ENCODE measurements at regions not wholly inside any gene's neighbourhood (a gene's known extent, or its start where the extent isn't known, plus 50 kb on each side); places are given as distances from the start of the nearest gene placed in this dataset.

DNA sequence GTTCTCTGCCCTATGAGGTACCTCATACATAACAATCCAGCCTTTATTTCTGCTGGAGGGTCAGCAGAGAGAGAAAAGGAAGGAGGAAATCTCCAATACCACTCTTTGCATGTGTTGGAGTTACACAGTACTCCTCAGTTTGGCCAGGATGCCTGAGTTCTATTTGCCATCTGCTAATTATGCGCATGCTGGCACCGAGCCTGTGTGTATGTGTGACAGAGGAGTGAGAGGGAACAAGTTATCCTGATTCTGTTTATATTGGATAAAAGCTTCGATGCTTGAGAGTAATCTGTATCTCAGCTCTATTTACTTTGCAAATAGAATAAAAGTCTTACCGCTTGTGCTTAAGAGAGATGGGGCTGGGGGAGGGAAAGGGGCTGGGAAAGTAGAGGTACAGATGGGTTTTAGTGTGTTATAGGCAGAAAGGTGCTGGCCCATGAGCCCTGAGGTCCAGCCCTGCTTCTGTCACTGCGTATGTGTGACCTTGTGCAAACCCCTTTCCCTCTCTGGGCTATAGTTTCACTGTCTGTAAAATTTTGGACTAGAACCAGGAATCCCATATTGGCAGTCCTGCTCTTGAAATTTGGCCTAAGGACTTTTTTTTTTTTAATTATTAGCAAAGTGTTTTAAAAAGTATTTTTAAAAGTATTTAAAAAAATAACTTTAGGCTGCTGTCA is 54.5 kb upstream of the PLXNA2 start:
- no peak for DNase-seq (ENCODE audit: low read depth)

DNA sequence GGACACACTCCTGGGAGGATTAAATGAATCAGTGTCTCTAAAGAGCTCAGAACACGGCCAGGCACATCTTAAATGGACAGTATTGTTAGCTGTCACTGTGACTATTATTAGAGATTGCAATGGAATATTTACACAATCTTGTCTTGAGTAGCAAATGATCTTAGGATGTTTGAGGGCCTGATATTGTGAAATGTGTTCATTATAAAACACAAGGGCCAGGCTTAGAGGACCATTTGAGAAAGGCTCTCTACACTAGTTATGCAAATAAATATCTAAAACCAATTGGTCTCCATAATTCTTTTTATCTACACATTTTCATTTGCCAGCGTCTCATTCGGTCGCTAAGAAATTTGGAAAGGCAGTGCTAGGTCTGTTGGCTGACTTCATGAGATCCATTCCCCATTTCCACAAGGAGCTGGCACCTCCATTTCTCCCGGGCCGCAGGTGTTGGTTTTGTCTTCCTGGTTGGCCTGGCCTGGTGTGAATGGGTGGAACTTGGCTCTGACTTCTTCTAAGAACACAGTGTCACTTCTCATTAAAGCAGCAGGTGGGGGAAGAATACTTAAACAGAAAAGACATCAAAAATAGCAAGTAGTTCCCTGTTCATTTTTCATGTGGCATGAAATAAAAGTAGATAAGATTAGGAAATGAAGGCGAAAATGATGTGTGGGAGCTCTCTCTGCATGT is 56.0 kb upstream of the PLXNA2 start:
- DNase-seq (ENCODE audit: low read depth): no peak

DNA sequence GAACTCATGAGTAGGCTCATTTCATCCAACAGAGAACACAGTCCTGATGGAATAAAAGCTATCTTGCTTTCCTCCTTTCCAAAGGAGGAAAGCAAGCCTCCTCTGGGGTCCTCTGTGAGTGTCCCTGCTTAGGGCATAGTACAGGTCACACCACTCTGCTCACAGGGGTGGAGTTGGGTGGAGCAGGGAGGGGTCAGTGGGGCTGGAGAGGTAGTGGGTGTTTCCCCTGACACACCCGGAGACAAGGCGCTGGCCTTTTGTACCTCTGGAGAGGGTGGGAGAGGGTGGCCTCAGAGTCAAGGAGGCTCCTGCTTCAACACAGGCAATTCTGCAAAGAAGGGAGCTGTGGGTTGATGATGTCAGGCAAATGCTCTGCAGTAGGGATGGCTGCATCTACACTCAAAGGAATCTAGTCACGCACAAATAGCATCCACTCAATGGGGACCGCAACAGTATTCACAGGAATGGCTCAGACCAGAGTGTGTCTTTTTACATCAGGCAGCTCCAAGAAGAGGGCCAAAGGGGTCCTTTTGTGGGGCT is 58.6 kb upstream of the PLXNA2 start:
- DNase-seq (ENCODE audit: low read depth): no peak

DNA sequence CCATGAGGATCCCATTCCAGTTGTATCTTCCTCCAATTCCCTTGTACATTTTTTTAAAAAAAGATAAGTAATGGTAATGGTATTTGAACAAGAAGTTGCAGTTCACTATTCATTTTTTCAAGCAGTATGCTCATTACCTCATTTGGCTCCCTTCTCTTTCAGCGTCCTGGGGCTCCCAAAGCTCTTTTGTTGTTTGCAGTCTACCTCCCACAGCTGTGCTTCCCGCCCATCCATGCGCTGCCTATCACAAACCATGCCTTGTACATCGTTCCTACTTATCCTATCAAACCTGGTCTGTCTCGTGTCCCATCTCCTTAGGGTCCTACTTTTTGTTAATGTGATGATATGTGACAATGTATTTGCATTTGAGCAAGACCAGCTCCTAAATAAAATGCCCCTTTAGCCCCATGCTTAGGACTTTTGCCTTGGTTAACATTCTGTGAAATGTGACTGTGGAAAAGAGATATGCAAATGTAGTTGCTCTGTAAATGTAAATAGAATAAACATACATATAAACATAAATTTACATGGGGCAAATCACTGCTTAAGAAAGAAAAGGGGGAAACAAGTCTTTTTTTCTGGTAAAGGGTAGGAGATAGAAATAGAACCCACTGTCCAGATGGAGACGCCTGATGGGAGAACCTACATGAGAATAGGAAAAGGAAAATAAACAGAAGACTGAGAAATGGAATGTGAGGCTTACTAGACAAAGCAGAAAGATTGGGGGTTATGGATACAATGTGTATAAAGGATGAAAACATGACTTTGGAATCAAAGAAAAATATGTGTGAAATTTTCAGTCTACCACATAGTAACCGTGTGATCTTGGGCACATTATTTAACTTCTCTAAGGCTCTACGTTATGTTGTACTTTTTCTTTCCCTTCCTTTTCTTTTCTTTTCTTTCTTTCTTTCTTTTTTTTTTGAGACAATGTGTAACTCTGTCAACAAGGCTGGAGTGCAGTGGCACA is 59.8 kb upstream of the PLXNA2 start:
- no peak for DNase-seq (ENCODE audit: low read depth)

DNA sequence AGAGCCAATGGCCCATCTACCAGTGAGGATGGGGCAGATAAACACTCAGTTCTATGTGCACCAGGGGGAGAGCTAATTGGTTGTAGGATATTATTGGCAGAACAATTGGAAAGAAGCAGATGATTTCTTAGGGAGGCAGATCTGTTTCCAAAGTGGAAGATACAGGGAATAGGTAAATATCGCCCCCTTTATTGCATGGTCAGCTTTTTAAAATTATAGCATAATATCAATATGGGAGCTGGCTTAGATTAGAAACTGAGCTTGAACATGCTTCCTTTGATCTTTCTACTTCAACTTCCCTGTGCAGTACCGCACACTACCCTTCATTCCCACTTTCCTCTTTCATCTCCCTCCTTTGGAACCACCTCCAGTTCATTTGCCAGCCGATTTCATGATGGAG is 64.0 kb upstream of the PLXNA2 start:
- DNase-seq (ENCODE audit: low read depth): no peak

DNA sequence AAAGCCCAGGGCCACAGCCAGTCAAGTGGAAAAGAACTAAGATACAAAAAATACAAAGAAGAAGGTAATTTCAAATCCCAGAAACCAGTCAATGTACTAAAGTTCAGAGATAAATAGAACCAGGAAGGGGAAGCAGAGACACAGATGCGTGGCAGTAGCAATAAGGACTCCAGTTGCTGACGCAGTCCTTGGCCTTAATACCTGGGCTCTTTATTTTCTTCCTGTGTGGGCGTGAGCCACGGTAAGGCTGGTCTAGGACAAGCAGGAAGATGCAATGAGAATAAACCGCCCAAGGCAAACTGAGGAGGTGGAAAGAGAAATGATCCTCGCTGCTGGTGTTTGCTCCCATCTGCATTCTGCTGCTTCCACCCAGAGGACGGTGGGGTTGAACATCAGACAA is 65.6 kb upstream of the PLXNA2 start:
- no peak for DNase-seq (ENCODE audit: low read depth)

DNA sequence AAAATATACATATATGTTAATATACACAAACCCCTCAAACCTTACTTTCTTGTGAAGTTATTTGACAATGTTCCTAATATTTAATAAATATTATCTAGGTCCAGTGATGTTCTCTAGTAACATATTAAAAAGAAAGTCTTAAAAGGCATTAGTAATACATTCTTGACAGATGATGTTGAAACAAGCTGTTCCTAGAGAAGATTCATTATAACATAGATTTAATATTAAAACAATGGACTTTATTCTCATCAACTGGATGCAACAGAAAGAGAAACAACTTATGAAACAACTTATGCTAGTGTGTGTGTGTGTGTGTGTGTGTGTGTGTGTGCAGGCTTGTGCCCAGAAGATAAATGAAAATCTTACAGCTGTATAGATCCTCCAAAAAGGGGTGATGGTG is 68.5 kb upstream of the PLXNA2 start:
- no peak for DNase-seq (ENCODE audit: low read depth)

DNA sequence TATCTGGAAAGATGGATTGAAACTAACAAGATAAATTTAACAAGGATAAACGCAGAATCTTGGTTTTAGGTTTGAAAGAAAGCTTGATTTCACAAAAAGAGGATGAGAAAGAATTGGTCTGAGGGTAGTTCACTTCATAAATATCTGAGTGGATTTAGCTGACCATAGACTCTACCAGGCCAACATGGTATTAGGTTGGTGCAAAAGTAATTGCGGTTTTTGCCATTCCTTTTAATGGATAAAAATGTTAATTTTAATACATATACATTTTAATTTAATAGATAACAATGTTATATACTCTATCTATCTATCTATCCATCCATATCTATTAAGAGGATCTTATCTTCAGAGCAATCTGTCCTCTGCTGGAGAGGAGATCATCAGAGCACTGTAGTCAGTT is 70.2 kb upstream of the PLXNA2 start:
- DNase-seq (ENCODE audit: low read depth): no peak

DNA sequence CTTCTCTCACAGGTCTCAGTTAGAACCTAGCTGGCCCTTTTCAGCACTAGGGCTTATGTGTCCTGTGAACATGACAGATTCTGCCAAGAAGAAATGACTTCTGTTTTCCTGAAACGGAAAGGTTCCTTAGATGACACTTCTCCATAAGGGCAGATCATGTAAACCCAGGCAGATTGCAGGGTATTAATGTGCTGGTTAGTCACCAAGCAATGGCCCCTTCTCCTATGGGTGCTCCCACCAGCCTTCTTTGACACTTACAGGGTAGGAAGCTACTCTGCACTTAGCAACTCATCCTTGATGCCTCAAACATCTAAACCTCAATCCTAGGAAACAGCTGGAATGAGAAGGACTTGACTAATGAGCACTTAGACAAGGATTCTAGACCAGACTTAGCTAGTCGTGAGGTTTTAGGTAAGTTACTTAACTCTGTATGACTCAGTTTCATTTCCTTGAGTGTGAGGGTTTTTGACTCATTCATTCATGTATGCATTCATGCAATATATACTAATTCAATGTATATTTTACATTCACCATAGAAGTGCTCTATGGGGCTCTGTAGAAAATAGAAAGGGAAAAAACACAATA is 74.1 kb upstream of the PLXNA2 start:
- no peak for DNase-seq (ENCODE audit: low read depth)

DNA sequence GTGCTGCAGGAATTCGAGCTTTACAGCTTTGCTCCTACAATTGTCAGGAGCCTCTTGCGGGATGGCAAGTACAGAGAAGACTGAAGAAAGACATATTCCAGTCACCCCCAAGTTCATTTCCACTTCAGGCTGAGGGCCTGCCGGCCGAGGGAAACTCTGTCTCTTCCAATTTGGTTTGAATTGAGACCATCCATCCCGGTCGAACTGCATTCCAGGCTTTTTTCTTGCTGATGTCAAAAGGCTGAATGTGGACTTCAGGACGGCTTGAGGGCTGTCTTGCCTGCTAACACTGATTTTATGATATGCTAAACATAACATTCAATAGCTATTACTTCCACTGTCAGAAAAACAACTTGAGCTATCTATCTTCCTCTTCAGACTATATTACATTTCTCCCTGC is 79.8 kb upstream of the PLXNA2 start:
- DNase-seq (ENCODE audit: low read depth): no peak

DNA sequence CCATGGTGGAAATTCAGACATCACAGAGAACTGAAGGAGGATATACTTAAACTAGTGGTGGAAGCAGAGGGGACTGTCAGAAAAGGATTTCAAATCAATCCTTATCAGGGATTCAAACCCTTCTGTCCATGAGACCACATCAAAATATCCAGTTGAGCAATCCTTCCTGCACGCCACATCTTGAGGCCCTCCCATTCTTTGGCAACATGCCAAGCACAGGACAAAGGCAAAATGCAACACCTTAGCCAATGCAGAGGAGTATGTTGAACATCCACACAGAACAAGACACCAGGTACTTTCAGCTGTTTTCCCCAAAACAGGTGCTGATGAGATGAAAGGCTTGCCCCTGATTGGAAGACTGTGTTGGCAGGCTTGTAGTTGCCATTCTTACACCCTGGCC is 81.8 kb upstream of the PLXNA2 start:
- no peak for DNase-seq (ENCODE audit: low read depth)

DNA sequence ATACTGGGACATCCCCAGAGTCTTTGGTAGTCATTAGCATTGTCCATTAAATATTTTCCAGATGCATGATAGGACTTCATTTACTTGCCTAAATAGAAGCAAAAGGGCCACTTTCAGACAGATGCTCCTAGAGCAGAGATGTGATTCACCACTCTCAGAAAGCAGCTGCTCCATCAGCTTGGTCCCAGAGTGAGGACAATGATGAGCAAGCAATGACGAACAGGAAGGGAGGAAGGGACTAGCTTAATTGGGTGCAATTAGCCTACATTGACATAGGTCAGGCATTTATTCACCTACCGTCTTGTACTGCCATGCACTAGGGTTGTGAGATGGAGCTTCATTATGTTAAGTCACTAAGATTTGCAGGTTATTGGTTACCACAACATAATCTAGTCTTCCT is 85.1 kb upstream of the PLXNA2 start:
- no peak for DNase-seq (ENCODE audit: low read depth)

DNA sequence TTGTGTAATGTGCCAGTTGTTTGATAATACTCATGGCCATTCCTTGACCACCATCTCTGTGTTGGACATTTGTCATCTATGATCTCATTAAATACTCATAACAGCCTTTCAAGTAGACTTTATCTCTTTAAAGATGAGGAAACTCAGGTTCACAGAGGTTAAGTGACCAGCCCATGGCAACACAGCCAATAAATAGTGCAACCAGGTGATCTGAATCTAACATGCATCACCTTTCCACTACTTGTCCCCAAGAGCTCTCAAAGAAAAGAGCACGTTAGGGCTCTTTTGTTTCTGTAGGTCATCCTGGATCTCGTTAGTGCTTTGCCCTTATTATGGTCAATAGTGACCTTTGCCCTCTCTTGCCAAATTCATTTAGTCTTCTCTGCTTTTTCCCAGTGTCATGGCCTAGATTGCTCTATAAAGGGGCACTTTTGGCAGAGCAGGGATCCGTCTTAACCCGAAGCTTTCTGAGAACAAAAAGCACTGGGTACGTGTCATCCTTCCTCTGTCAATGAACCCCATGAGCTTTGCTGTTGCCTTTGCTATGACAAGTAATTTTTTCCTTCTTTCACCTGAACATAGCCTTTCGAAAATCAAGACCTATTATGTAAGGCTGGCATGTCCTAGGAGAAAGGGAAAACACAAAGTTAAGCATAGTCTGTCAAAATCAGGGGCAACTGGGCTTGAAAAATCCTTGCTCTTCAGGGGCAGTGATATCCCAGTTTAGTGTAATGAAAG is 88.0 kb upstream of the PLXNA2 start:
- DNase-seq (ENCODE audit: low read depth): no peak

DNA sequence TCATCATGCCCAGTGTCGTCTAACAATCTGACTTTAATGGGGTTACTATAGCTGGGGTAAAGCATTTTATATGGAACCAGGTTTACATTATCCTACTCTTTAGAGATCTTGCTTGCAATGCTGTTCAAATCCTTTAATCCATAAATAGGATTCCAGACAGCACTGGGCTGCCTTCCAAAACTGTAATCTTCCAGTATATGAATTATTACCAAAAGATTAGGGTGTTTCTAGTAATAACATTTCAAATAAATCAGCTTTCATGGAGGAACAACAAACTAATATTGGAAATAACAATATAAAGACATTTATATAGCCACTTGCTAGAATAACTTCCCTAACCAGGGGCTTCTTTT is 88.6 kb upstream of the PLXNA2 start:
- DNase-seq (ENCODE audit: low read depth): no peak

DNA sequence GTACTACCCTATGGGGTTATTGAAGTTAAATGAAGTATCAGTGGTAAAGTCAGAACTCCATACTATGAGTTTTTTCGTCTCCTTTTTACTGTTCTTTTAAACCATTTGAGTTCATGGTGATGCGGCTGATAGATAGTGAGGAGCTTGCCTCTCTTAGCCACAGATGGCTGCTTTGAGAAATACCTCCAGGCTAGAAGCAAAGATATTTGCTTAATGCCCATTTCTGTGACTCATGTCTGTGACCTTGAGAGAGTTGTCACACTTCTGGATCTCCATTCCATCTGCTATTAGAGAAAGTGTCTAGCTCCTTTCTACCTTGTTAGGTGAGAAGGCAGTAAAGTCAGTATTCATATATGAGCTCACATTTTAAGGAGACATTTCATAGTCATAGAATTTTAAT is 89.5 kb upstream of the PLXNA2 start:
- DNase-seq (ENCODE audit: low read depth): no peak

DNA sequence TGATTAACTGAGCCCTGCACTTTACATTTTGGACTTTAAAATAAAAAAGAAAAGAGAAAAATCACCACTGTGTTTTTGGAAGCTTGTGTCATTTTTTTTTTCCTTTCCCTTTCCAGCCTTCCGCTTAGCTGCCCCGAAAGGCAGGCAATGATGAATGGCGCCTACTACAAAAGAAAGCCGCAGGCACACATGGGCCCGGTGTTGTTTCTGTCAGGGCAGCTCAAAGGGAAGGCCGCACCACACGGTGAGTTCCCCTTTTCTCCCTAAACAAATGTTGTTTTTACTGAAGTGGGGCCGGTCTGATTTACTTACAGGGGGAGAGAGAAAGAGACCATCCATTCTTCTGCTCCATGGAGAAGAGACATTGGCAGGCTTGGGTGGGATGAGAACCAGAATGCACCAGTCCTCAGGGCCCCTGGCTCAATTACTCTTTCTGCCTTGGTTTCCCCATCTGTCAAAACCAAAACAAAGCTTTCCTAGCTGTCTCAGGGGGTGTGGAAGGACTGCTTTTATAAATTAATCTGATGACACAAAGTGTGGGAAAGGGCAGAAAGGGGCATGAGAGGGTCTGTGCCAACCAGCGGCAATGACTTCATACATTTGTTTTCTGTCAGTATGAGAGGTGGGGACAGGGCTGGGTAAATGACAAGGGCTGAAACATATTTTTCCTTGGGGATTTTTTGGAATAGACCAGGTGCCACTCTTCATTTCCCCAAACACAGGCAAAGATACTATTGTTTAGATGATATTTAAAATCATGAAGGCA is 91.4 kb upstream of the PLXNA2 start:
- DNase-seq (ENCODE audit: low read depth): no peak

DNA sequence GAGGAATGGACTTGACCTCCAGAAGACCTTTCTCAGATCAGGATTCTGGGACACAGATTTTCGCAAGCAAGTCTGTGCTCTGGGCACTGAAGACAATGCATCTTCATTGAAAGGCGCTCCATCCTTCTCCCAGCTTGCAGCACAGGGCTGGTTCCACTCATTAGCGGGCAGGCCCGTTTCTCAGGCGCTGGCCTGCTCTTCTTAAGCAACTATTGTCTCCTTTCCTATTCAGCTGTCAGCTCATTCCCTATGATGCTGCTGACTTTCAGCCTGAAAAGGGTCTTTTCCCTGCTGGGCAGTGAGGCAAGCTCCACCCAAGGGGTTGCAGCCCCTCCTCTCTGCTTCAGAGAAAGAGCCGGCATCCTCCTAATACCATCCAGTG is 91.9 kb upstream of the PLXNA2 start:
- DNase-seq (ENCODE audit: low read depth): no peak

DNA sequence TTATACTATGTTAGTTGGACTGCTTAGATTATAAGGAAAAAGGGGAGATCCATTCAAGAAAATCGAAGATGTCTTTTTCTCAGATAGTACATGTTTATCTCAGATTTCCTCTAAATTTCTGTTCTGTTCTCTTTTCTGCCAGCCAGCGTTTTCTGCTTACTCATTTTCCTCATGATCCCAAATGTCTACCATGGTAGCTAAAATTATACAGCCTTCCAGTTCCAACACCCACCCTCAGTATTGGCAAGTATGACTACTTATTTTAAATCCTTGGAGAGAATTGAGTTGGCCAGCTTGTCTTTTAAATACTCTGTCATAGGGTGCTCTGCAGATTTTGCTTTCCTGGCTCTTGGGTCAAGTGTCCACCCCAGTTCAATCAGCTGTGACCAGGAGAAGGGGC is 95.7 kb upstream of the PLXNA2 start:
- no peak for DNase-seq (ENCODE audit: low read depth)

DNA sequence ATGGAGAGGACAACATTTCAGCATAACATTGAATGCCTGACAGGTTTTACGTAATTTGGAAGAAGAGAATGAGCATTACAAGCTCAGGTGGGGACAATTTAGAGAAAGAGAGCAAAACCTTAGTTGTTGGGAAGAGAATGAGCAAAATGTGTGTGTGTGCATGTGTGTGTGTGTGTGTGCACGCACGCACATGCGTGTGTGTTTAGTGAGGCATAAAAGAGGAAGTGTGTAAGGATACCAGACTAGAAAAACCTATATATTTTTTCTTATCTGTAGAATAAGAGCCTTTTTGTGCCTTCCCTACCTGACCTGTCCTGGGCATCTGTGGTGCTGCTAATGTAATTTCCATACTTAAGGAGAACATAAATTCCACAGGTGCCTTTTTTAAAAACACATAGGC is 99.0 kb upstream of the PLXNA2 start:
- DNase-seq (ENCODE audit: low read depth): no peak

DNA sequence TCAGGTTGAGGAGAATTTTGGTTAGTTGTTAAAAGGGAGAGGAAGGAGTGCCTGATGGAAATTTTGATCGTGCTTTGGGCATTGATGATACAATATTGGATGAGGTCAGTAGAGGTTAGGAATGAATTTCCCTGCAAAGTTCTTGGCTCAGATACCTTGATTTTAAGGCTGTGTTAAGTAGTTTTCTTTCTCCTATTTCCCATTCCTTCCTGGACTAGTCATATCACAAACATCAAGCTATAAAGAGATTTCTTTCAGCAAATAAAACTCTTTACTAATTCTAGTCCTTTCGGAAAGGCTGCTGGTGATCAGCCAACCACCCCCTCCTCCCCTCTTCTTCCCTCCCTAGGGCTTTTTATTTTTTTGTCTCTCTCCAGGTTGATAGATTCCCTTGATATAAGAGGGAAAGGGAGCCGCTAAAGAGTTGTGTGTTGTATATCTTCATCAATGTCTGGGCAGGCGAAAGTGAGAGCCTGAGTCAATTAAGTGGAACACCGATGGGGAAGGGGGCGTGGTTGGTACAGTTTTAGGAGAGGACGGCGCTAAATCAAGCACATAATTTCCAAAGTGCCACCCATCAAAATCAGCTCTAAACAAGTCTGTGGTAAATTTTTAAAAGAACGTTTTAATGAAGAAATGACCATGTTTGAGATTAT is 100.1 kb upstream of the PLXNA2 start:
- DNase-seq (ENCODE audit: low read depth): no peak
